ENCODE measurements at regions not wholly inside any gene's neighbourhood (a gene's known extent, or its start where the extent isn't known, plus 50 kb on each side); places are given as distances from the start of the nearest gene placed in this dataset.
"Not testable (repeated sequence)": the region's sequence is repeated elsewhere in the genome, so short reads cannot be mapped to it uniquely, and the experiment has no call there.

GRCh38 chr1:222897527-222898190 lies 82.8 kb downstream of the DISP1 start:
- ATAC-seq (ENCODE audit: low FRiP score) (no peak), DNase-seq (ENCODE audit: low spot score) (no peak)
- TF ChIP-seq CTCF (IDR thresholded peaks at IDR 0.05) = no peak

GRCh38 chr1:222898191-222898527 lies 83.3 kb downstream of the DISP1 start:
- no peak for ATAC-seq (ENCODE audit: low FRiP score)
- no peak for TF ChIP-seq CTCF (IDR thresholded peaks at IDR 0.05)
- no peak for DNase-seq (ENCODE audit: low spot score)

- DNase-seq (ENCODE audit: low spot score) (no peak), ATAC-seq (ENCODE audit: low FRiP score) (no peak)
- no peak for TF ChIP-seq CTCF (IDR thresholded peaks at IDR 0.05)
Observed at GRCh38 chr1:222899471-222899870, 84.6 kb downstream of the DISP1 start.

- TF ChIP-seq CTCF (IDR thresholded peaks at IDR 0.05) = no peak
- DNase-seq (ENCODE audit: low spot score) = no peak
- ATAC-seq (ENCODE audit: low FRiP score) = no peak
Observed at GRCh38 chr1:222904451-222904850, 89.6 kb downstream of the DISP1 start.

GRCh38 chr1:222905151-222905550 lies 90.3 kb downstream of the DISP1 start:
- no peak for ATAC-seq (ENCODE audit: low FRiP score)
- no peak for DNase-seq (ENCODE audit: low spot score)
- no peak for TF ChIP-seq CTCF (IDR thresholded peaks at IDR 0.05)

GRCh38 chr1:222906271-222906739 lies 91.5 kb downstream of the DISP1 start:
- ATAC-seq (ENCODE audit: low FRiP score) = not testable (repeated sequence)

GRCh38 chr1:222909586-222909985 lies 94.7 kb downstream of the DISP1 start:
- ATAC-seq (ENCODE audit: low FRiP score) (no peak), DNase-seq (ENCODE audit: low spot score) (no peak)
- no peak for TF ChIP-seq CTCF (IDR thresholded peaks at IDR 0.05)

More at GRCh38 chr1:222906271-222906739, 91.5 kb downstream of the DISP1 start:
- not testable (repeated sequence) for DNase-seq (ENCODE audit: low spot score)
